Ascending aorta (tissue), 2 donors: ENCODE measurements at regions not wholly inside any gene's neighbourhood (a gene's known extent, or its start where the extent isn't known, plus 50 kb on each side); places are given as distances from the start of the nearest gene placed in this dataset.

Source experiments
- DNase-seq, 2 donors: peaks; one replicate each; pipeline ENCODE4 v3.0.0-alpha.2; 2019; ENCODE audit warnings: low spot score in 2 of 2
- H3K27ac ChIP-seq, 2 donors: fragments of 200-600 bp; sonication (generic); one replicate each; pipeline ENCODE4 v1.5.1; 2016 to 2017; ENCODE audit warnings: mild to moderate bottlenecking in 1 of 2
- H3K27me3 ChIP-seq: fragments of 200-600 bp; sonication (generic); one replicate; pipeline ENCODE4 v1.5.1; 2017
- H3K36me3 ChIP-seq, 2 donors: fragments of 200-600 bp; sonication (generic); one replicate each; pipeline ENCODE4 v1.5.1; 2016
- H3K4me1 ChIP-seq, 2 donors: fragments of 200-600 bp; sonication (generic); one replicate each; pipeline ENCODE4 v1.5.1; 2016 to 2017; ENCODE audit warnings: mild to moderate bottlenecking in 1 of 2
- H3K4me3 ChIP-seq, 2 donors: fragments of 200-600 bp; sonication (generic); one replicate each; pipeline ENCODE4 v1.5.1; 2016 to 2017; ENCODE audit warnings: mild to moderate bottlenecking in 1 of 2
- H3K9me3 ChIP-seq, 2 donors: fragments of 200-600 bp; sonication (generic); one replicate each; pipeline ENCODE4 v1.5.1; 2016
- CTCF ChIP-seq, 3 experiments: fragments of 200-600 bp in 2 of 3; fragments of 450-650 bp in 1 of 3; sonication (generic) in 2 of 3; IDR thresholded peaks; one replicate each; pipeline ENCODE4 v1.5.1; 2016 to 2019; ENCODE audit warnings: antibody characterized with exemption in 3 of 3, mild to moderate bottlenecking in 1 of 3, moderate library complexity in 1 of 3
- intact Hi-C: fragments of 100-400 bp; cut with DNase I; formaldehyde crosslinking; loops from one replicate; pipeline ENCODE4 v1.15.1; 2023

DNA sequence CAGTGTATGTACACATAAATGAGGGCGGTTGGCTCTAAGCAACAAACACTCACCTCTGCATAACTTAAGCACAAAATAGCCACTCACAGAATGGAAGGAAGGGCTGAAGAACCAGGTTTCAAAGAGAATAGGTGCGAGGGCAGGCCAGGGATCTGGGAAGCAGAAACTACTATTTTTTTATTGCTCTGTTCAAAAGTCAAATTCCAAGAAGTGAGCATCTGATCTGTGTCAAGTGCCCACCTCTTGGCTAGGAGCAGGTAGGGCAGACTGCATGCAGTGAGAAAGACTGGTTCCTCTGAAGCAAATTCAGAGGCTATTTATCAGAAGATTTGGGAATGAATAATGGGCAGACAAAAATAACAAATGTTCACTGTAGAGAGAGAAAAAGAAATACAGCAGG is 336.4 kb upstream of the CTNNB1 start:
- Histone ChIP-seq H3K4me1 (peaks cover 0 to 14% of the 10 kb centered on the region in 2 donors), H3K9me3 (no peaks in the 10 kb centered on the region), H3K27me3 (no peaks in the 10 kb centered on the region), H3K4me3 (no peak overlapping the region), H3K27ac (no peak overlapping the region), H3K36me3 (no peaks in the 10 kb centered on the region)
- intact Hi-C loops: no loop called here
- DNase-seq: no peak
- TF ChIP-seq CTCF (IDR thresholded peaks at IDR 0.05): no peak

- TF ChIP-seq CTCF (IDR thresholded peaks at IDR 0.05): no peak
- intact Hi-C loops: no loop called here
These were observed 335.0 kb upstream of the CTNNB1 start for GRCh38 chr3:40864146-40864782.

GRCh38 chr3:40864915-40865314 is 334.4 kb upstream of the CTNNB1 start:
- intact Hi-C loops: no loop called here
- peak overlapping the region; percentile 2 to 22 for H3K27ac ChIP-seq
- no peaks in the 10 kb centered on the region for H3K27me3 ChIP-seq
- H3K36me3 ChIP-seq: no peaks in the 10 kb centered on the region
- TF ChIP-seq CTCF (IDR thresholded peaks at IDR 0.05): no peak
- H3K4me3 ChIP-seq: no peak overlapping the region
- peaks cover 0 to 14% of the 10 kb centered on the region in 2 donors for H3K4me1 ChIP-seq
- DNase-seq: no peak
- H3K9me3 ChIP-seq: no peaks in the 10 kb centered on the region

More at GRCh38 chr3:40864146-40864782, 335.0 kb upstream of the CTNNB1 start:
- H3K4me1 ChIP-seq: peaks cover 0 to 14% of the 10 kb centered on the region in 2 donors
- H3K27ac ChIP-seq: no peak overlapping the region
- no peaks in the 10 kb centered on the region for H3K27me3 ChIP-seq
- no peak overlapping the region for H3K4me3 ChIP-seq
- DNase-seq: no peak
- no peaks in the 10 kb centered on the region for H3K36me3 ChIP-seq
- no peaks in the 10 kb centered on the region for H3K9me3 ChIP-seq

DNA sequence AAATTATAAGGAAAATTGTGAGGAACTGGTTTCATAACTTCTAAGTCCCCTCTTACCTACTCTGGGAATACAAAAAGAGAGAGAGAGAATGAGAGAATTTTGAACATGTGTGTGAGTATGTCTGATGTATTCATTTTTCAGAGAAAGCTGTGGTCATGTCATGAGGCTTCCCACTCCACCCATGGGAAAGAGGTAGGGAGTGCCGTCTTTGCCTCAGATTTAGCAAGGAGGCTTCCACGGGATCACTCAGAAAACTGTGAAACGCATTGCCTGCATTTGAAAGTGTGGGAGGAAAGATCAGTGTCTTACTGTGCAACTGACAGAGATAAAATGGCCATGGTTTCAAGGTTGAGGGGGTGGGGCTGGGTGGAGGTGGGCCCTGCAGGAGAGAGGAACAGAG is 331.5 kb upstream of the CTNNB1 start:
- Histone ChIP-seq H3K27ac (no peak overlapping the region), H3K9me3 (no peaks in the 10 kb centered on the region), H3K4me1 (peaks cover 0 to 14% of the 10 kb centered on the region in 2 donors), H3K36me3 (no peaks in the 10 kb centered on the region), H3K27me3 (no peaks in the 10 kb centered on the region), H3K4me3 (no peak overlapping the region)
- DNase-seq: no peak
- TF ChIP-seq CTCF (IDR thresholded peaks at IDR 0.05): no peak
- intact Hi-C loops: no loop called here

GRCh38 chr3:40869013-40869412 is 330.3 kb upstream of the CTNNB1 start:
- Histone ChIP-seq H3K27me3 (no peaks in the 10 kb centered on the region), H3K27ac (no peak overlapping the region), H3K4me1 (peaks cover 0 to 14% of the 10 kb centered on the region in 2 donors), H3K9me3 (no peaks in the 10 kb centered on the region), H3K36me3 (no peaks in the 10 kb centered on the region), H3K4me3 (no peak overlapping the region)
- no peak for DNase-seq
- intact Hi-C loops: no loop called here
- no peak for TF ChIP-seq CTCF (IDR thresholded peaks at IDR 0.05)
